Fibroblast of peridontal ligament (primary cell): ENCODE measurements at regions not wholly inside any gene's neighbourhood (a gene's known extent, or its start where the extent isn't known, plus 50 kb on each side); places are given as distances from the start of the nearest gene placed in this dataset.
A peak's percentile ranks its signal among the peaks of the same experiment; 100 is the strongest.

Source experiments
- DNase-seq: peaks from one replicate; pipeline ENCODE4 v3.0.0-alpha.2; 2010; ENCODE audit errors: extremely low read depth

GRCh38 chr18:61727241-61728193, 165.3 kb downstream of the RNF152 start:
- peak; percentile 51 for DNase-seq

GRCh38 chr18:61724532-61724931, 168.3 kb downstream of the RNF152 start:
- no peak for DNase-seq

GRCh38 chr18:61722247-61722646, 170.6 kb downstream of the RNF152 start:
- DNase-seq: no peak

GRCh38 chr18:61720496-61720895, 172.3 kb downstream of the RNF152 start:
- DNase-seq: no peak

GRCh38 chr18:61719671-61720070, 173.1 kb downstream of the RNF152 start:
- DNase-seq: no peak

GRCh38 chr18:61718944-61719343, 173.9 kb downstream of the RNF152 start:
- no peak for DNase-seq

GRCh38 chr18:61714421-61714820, 178.4 kb downstream of the RNF152 start:
- DNase-seq: no peak

- no peak for DNase-seq
Observed at GRCh38 chr18:61713502-61713901, 179.3 kb downstream of the RNF152 start.

- DNase-seq: no peak
Observed at GRCh38 chr18:61710082-61710620, 182.7 kb downstream of the RNF152 start.

GRCh38 chr18:61706276-61706915, 186.4 kb downstream of the RNF152 start:
- DNase-seq: no peak

- DNase-seq: peak; percentile 98
Observed at GRCh38 chr18:61703508-61703907, 189.3 kb downstream of the RNF152 start.

- DNase-seq: peak; percentile 64
Observed at GRCh38 chr18:61702007-61702406, 190.8 kb downstream of the RNF152 start.

- no peak for DNase-seq
Observed at GRCh38 chr18:61699397-61700110, 193.3 kb downstream of the RNF152 start.

- no peak for DNase-seq
Observed at GRCh38 chr18:61697306-61697909, 195.4 kb downstream of the RNF152 start.

- DNase-seq: no peak
Observed at GRCh38 chr18:61694236-61694635, 198.6 kb downstream of the RNF152 start.

- no peak for DNase-seq
Observed at GRCh38 chr18:61690418-61691138, 202.2 kb downstream of the RNF152 start.

- DNase-seq: no peak
Observed at GRCh38 chr18:61687317-61687716, 205.5 kb downstream of the RNF152 start.

GRCh38 chr18:61683856-61684255, 209.0 kb downstream of the RNF152 start:
- DNase-seq: no peak

- DNase-seq: no peak
Observed at GRCh38 chr18:61681065-61681464, 211.7 kb downstream of the RNF152 start.

- DNase-seq: no peak
Observed at GRCh38 chr18:61679836-61680235, 213.0 kb downstream of the RNF152 start.

GRCh38 chr18:61677435-61677970, 215.3 kb downstream of the RNF152 start:
- DNase-seq: no peak
